C4-2B (cell line): ENCODE measurements at regions not wholly inside any gene's neighbourhood (a gene's known extent, or its start where the extent isn't known, plus 50 kb on each side); places are given as distances from the start of the nearest gene placed in this dataset.

ENCODE experiments used
- ZFX ChIP-seq: fragments of 450-650 bp; IDR thresholded peaks from 2 replicates; pipeline ENCODE4 v1.6.1; 2017
- TF ChIP-seq, protein P1 (sequence below): fragments of 450-650 bp; conservative IDR thresholded peaks from 2 replicates; pipeline ENCODE4 v1.5.1; 2017; ENCODE audit warnings: mild to moderate bottlenecking

DNA sequence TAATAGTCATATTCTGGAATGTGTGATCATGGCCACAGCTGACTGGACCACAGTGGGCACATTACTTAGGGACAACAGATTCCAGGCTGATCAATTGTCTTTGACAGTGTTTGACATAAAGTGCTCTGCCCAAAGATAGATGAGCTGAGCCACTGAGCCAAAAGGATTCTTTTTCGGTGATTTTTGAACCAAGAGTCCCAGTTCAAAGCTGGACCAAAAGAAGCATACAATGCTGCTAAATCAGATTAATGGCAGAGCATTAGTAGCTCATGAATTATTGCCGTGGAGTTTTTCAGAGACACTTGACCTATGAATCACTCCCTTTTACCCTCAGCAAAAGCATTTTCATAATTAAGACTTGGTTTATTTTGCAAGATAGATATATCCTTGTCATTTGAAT lies 160.6 kb downstream of the IZUMO3 start:
- TF ChIP-seq, protein P1, sequence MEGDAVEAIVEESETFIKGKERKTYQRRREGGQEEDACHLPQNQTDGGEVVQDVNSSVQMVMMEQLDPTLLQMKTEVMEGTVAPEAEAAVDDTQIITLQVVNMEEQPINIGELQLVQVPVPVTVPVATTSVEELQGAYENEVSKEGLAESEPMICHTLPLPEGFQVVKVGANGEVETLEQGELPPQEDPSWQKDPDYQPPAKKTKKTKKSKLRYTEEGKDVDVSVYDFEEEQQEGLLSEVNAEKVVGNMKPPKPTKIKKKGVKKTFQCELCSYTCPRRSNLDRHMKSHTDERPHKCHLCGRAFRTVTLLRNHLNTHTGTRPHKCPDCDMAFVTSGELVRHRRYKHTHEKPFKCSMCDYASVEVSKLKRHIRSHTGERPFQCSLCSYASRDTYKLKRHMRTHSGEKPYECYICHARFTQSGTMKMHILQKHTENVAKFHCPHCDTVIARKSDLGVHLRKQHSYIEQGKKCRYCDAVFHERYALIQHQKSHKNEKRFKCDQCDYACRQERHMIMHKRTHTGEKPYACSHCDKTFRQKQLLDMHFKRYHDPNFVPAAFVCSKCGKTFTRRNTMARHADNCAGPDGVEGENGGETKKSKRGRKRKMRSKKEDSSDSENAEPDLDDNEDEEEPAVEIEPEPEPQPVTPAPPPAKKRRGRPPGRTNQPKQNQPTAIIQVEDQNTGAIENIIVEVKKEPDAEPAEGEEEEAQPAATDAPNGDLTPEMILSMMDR, result no peak
- no peak for TF ChIP-seq ZFX
